Tibial artery (tissue), 4 donors: ENCODE measurements at regions not wholly inside any gene's neighbourhood (a gene's known extent, or its start where the extent isn't known, plus 50 kb on each side); places are given as distances from the start of the nearest gene placed in this dataset.

Source experiments
- DNase-seq, 2 donors: peaks; one replicate each; pipeline ENCODE4 v3.0.0-alpha.2; 2019
- H3K27ac ChIP-seq, 2 donors: fragments of 200-600 bp; sonication (generic) in 1 of 2; 1 replicate in 1 of 2; 2 replicates in 1 of 2; pipeline ENCODE4 v1.5.1; 2018 to 2019; ENCODE audit warnings: mild to moderate bottlenecking in 1 of 2
- H3K27me3 ChIP-seq, 2 donors: fragments of 200-600 bp; sonication (generic) in 1 of 2; one replicate each; pipeline versions ENCODE4 v1.5.1 to v1.6.0; 2016 to 2019
- H3K36me3 ChIP-seq, 3 donors: fragments of 200-600 bp; sonication (generic) in 2 of 3; one replicate each; pipeline ENCODE4 v1.5.1; 2016 to 2019; ENCODE audit warnings: mild to moderate bottlenecking in 2 of 3
- H3K4me1 ChIP-seq, 4 donors: fragments of 200-600 bp; sonication (generic) in 2 of 4; 1 replicate in 3 of 4; 2 replicates in 1 of 4; pipeline ENCODE4 v1.5.1; 2016 to 2019
- H3K4me3 ChIP-seq, 2 donors: fragments of 200-600 bp; sonication (generic) in 1 of 2; 1 replicate in 1 of 2; 2 replicates in 1 of 2; pipeline ENCODE4 v1.5.1; 2018 to 2019; ENCODE audit warnings: mild to moderate bottlenecking in 2 of 2
- H3K9me3 ChIP-seq, 3 donors: fragments of 200-600 bp; sonication (generic) in 1 of 3; one replicate each; pipeline ENCODE4 v1.5.1; 2016 to 2019
- intact Hi-C: fragments of 100-400 bp; cut with DNase I; formaldehyde crosslinking; loops from one replicate; pipeline ENCODE4 v1.15.0; 2023; ENCODE audit warnings: low total_unique reads
- TF ChIP-seq, protein P1 (sequence below), 2 experiments: fragments of 200-600 bp in 1 of 2; fragments of 450-650 bp in 1 of 2; IDR thresholded peaks; one replicate each; pipeline ENCODE4 v1.5.1; 2017 to 2019; ENCODE audit warnings: antibody characterized with exemption in 2 of 2, mild to moderate bottlenecking in 1 of 2, moderate library complexity in 1 of 2

DNA sequence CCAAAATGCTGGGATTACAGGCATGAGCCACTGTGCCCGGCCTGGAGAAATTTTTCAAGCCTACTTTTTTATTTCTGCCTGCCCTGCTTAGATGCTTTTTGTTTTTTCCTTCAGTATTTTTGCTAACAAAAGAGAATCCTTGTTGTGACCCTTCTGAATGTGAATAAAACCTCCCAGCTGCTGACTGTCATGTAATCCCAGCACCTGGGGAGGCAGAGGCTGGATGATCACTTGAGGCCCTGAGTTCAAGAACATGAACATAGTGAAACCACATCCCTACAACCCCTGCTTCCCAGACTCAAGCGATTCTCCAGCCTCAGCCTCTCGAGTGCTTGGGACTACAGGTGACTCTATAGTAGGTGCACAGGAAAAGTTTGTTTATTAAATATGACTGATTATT lies 84.9 kb downstream of the SOX2 start:
- TF ChIP-seq, protein P1, sequence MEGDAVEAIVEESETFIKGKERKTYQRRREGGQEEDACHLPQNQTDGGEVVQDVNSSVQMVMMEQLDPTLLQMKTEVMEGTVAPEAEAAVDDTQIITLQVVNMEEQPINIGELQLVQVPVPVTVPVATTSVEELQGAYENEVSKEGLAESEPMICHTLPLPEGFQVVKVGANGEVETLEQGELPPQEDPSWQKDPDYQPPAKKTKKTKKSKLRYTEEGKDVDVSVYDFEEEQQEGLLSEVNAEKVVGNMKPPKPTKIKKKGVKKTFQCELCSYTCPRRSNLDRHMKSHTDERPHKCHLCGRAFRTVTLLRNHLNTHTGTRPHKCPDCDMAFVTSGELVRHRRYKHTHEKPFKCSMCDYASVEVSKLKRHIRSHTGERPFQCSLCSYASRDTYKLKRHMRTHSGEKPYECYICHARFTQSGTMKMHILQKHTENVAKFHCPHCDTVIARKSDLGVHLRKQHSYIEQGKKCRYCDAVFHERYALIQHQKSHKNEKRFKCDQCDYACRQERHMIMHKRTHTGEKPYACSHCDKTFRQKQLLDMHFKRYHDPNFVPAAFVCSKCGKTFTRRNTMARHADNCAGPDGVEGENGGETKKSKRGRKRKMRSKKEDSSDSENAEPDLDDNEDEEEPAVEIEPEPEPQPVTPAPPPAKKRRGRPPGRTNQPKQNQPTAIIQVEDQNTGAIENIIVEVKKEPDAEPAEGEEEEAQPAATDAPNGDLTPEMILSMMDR (IDR thresholded peaks at IDR 0.05) = no peak
- Histone ChIP-seq H3K9me3 (no peaks in the 10 kb centered on the region), H3K4me3 (no peak overlapping the region)

DNA sequence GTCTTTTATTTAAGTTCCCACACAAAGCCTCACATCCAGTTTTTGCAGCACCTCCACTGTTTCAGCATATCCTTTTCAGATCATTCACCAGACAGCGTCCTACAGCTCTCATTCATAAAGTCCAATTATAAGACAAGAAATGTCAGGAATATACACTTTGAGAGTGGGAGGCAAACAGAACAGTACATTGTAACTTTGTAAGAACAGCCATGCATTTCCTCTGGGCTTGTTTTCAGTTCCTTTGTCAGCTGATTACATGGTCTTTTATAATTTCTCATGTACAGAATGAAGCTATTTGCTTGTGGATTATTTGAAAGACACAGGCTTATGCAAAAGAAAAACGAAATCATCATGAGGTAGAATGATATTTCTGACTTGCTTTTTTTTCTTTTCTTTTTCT lies 85.7 kb downstream of the SOX2 start:
- Histone ChIP-seq H3K4me1 (no peaks in the 10 kb centered on the region), H3K9me3 (no peaks in the 10 kb centered on the region), H3K27ac (no peak overlapping the region), H3K27me3 (no peaks in the 10 kb centered on the region), H3K36me3 (no peaks in the 10 kb centered on the region), H3K4me3 (no peak overlapping the region)
- DNase-seq = no peak
- TF ChIP-seq, protein P1 (IDR thresholded peaks at IDR 0.05) = no peak
- intact Hi-C loops = no loop called here

More for the DNA sequence above, 84.9 kb downstream of the SOX2 start:
- no peak overlapping the region for H3K27ac ChIP-seq
- intact Hi-C loops = no loop called here
- no peak for DNase-seq
- no peaks in the 10 kb centered on the region for H3K27me3 ChIP-seq
- no peaks in the 10 kb centered on the region for H3K36me3 ChIP-seq
- peaks cover 0 to 5% (median 0%) of the 10 kb centered on the region in 4 donors for H3K4me1 ChIP-seq

DNA sequence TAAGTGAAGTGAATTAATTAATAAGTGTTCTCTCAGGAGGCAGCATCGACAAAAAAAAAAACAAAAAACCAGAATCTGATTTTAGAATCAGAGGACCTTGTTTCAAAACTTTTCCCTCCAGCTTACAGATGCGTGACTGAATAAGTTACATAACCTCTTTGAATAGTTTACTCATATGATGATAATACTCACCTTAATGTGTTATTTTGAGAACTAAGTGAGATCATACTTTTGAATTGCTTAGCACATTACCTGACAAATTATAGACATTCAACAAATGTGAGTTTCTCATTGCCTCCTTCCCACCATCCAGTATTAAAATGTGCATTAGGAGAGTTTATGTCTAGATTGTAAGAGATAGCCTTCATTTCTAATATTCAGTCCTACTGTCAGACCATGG lies 94.0 kb downstream of the SOX2 start:
- Histone ChIP-seq H3K9me3 (no peaks in the 10 kb centered on the region), H3K36me3 (no peaks in the 10 kb centered on the region), H3K27ac (no peak overlapping the region), H3K4me1 (no peaks in the 10 kb centered on the region), H3K27me3 (no peaks in the 10 kb centered on the region), H3K4me3 (no peak overlapping the region)
- TF ChIP-seq, protein P1 (IDR thresholded peaks at IDR 0.05) = no peak
- intact Hi-C loops = no loop called here
- no peak for DNase-seq

DNA sequence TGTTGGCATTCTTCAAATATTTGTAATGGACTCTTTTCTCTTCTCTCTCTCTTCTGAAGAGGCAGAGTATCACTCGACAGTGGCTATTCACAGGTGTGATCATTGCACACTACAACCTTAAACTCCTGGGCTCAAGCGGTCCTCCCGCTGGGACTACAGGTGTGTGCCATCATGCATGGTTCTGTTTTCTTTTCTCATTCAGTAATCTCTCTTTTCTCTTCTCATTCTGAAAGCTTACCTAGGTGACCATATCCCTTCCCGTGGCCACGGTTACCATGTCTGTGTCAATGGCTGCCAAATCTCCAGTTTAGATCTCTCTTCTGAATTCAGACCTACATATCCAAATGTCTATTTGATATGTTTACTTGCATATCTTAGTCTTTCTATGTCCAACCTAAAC lies 96.3 kb downstream of the SOX2 start:
- intact Hi-C loops = no loop called here
- TF ChIP-seq, protein P1 (IDR thresholded peaks at IDR 0.05) = no peak
- Histone ChIP-seq H3K4me1 (no peaks in the 10 kb centered on the region), H3K27me3 (peaks cover 0 to 2% of the 10 kb centered on the region in 2 donors), H3K27ac (no peak overlapping the region), H3K4me3 (no peak overlapping the region), H3K36me3 (no peaks in the 10 kb centered on the region), H3K9me3 (no peaks in the 10 kb centered on the region)
- no peak for DNase-seq

DNA sequence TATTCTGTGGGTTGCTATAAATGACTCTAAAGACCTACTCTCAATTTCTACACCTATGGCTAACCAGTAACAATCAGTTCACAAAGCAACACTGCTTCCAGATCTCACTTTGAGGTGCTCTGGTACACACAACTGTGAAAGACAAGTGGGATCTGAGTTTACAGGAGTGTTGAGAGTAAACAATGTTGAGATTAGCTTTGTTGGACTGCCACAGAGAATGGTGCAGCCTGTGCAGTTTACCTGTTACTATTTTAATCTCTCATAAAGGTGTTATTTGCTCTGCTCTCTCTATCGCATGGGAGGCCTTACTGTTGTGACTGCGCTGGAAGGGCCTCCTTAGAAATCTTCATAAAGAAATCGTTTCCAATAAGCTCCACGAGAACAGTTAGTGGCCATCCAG lies 112.0 kb downstream of the SOX2 start:
- Histone ChIP-seq H3K4me3 (no peak overlapping the region), H3K27me3 (no peaks in the 10 kb centered on the region), H3K36me3 (no peaks in the 10 kb centered on the region), H3K9me3 (no peaks in the 10 kb centered on the region), H3K27ac (no peak overlapping the region), H3K4me1 (no peaks in the 10 kb centered on the region)
- DNase-seq = no peak
- intact Hi-C loops = no loop called here
- TF ChIP-seq, protein P1 (IDR thresholded peaks at IDR 0.05) = no peak

DNA sequence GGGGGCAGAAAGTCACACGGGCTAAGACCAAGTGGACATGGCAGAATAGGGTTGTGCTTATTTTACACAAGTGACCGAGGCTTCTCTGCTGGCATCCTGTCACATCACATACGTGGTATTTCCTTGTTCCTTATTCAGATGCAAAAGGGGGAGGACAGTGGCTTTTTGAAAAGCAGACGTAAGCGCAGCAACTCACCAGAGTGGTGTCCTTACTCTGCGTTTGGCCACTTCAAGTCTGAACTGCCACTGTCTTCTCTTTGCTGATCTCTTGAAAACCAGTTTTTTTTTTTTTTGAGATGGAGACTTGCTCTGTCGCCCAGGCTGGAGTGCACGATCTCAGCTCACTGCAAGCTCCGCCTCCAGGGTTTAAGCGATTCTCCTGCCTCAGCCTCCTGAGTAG lies 113.2 kb downstream of the SOX2 start:
- DNase-seq = no peak
- TF ChIP-seq, protein P1 (IDR thresholded peaks at IDR 0.05) = no peak
- no peaks in the 10 kb centered on the region for H3K4me1 ChIP-seq
- no peaks in the 10 kb centered on the region for H3K27me3 ChIP-seq
- H3K27ac ChIP-seq = no peak overlapping the region
- no peak overlapping the region for H3K4me3 ChIP-seq
- intact Hi-C loops = no loop called here
- H3K9me3 ChIP-seq = no peaks in the 10 kb centered on the region
- H3K36me3 ChIP-seq = no peaks in the 10 kb centered on the region
